Ovary (tissue), 3 donors: ENCODE measurements at regions not wholly inside any gene's neighbourhood (a gene's known extent, or its start where the extent isn't known, plus 50 kb on each side); places are given as distances from the start of the nearest gene placed in this dataset.

Experiments used
- CTCF ChIP-seq, 3 donors: fragments of 450-650 bp in 2 of 3; fragments of 200-600 bp in 1 of 3; IDR thresholded peaks; one replicate each; pipeline versions ENCODE4 v1.5.1 to v1.8.0; 2016 to 2022; ENCODE audit warnings: antibody characterized with exemption in 3 of 3, mild to moderate bottlenecking in 1 of 3
- EP300 ChIP-seq: sonication (generic); formaldehyde crosslinking; IDR thresholded peaks from one replicate; pipeline ENCODE4 v1.6.1; 2017; ENCODE audit warnings: antibody characterized with exemption
- POLR2A ChIP-seq: fragments of 450-650 bp; IDR thresholded peaks from one replicate; pipeline ENCODE4 v1.6.1; 2017; ENCODE audit warnings: antibody characterized with exemption, mild to moderate bottlenecking, moderate library complexity
- donor health status: DM: no; HTN: no; CAD: no.

- TF ChIP-seq CTCF (IDR thresholded peaks at IDR 0.05): no peak
- no peak for TF ChIP-seq POLR2A
- TF ChIP-seq EP300: no peak
Measured at GRCh38 chr1:195731385-195731784, 876.9 kb downstream of the KCNT2 start.
